ENCODE measurements at regions not wholly inside any gene's neighbourhood (a gene's known extent, or its start where the extent isn't known, plus 50 kb on each side); places are given as distances from the start of the nearest gene placed in this dataset.
"Not testable (repeated sequence)": the region's sequence is repeated elsewhere in the genome, so short reads cannot be mapped to it uniquely, and the experiment has no call there.

- DNase-seq (ENCODE audit: low read depth in 3 of 3) = no peak
Measured at GRCh38 chr13:109330123-109330522, 456.3 kb downstream of the IRS2 start.

- DNase-seq (ENCODE audit: low read depth in 3 of 3) = no peak
Measured at GRCh38 chr13:109329175-109329574, 457.2 kb downstream of the IRS2 start.

GRCh38 chr13:109326601-109327000 lies 459.8 kb downstream of the IRS2 start:
- DNase-seq (ENCODE audit: low read depth in 3 of 3) = no peak

- DNase-seq (ENCODE audit: low read depth in 3 of 3) = no peak
Measured at GRCh38 chr13:109323338-109323737, 463.0 kb downstream of the IRS2 start.

GRCh38 chr13:109318945-109319590 lies 467.3 kb downstream of the IRS2 start:
- DNase-seq (ENCODE audit: low read depth in 3 of 3) = no peak

GRCh38 chr13:109315481-109315880 lies 470.9 kb downstream of the IRS2 start:
- DNase-seq (ENCODE audit: low read depth in 3 of 3) = no peak

- no peak for DNase-seq (ENCODE audit: low read depth in 3 of 3)
Measured at GRCh38 chr13:109314101-109314500, 472.3 kb downstream of the IRS2 start.

GRCh38 chr13:109312399-109312798 lies 474.0 kb downstream of the IRS2 start:
- DNase-seq (ENCODE audit: low read depth in 3 of 3) = no peak

- DNase-seq (ENCODE audit: low read depth in 3 of 3) = not testable (repeated sequence)
Measured at GRCh38 chr13:109311431-109311976, 474.9 kb downstream of the IRS2 start.

- no peak for DNase-seq (ENCODE audit: low read depth in 3 of 3)
Measured at GRCh38 chr13:109309625-109310363, 476.6 kb downstream of the IRS2 start.

GRCh38 chr13:109307027-109307426 lies 479.4 kb downstream of the IRS2 start:
- DNase-seq (ENCODE audit: low read depth in 3 of 3) = no peak

- no peak for DNase-seq (ENCODE audit: low read depth in 3 of 3)
Measured at GRCh38 chr13:109301726-109302125, 484.7 kb downstream of the IRS2 start.

- no peak for DNase-seq (ENCODE audit: low read depth in 3 of 3)
Measured at GRCh38 chr13:109301276-109301675, 485.1 kb downstream of the IRS2 start.

- no peak for DNase-seq (ENCODE audit: low read depth in 3 of 3)
Measured at GRCh38 chr13:109297628-109298027, 488.8 kb downstream of the IRS2 start.

GRCh38 chr13:109293166-109293565 lies 493.2 kb downstream of the IRS2 start:
- no peak for DNase-seq (ENCODE audit: low read depth in 3 of 3)

- DNase-seq (ENCODE audit: low read depth in 3 of 3) = no peak
Measured at GRCh38 chr13:109288151-109288709, 498.2 kb downstream of the IRS2 start.

GRCh38 chr13:109287553-109287952 lies 498.8 kb downstream of the IRS2 start:
- no peak for DNase-seq (ENCODE audit: low read depth in 3 of 3)

- no peak for DNase-seq (ENCODE audit: low read depth in 3 of 3)
Measured at GRCh38 chr13:109285586-109285985, 500.8 kb downstream of the IRS2 start.

- DNase-seq (ENCODE audit: low read depth in 3 of 3) = no peak
Measured at GRCh38 chr13:109281903-109282635, 504.3 kb downstream of the IRS2 start.

- DNase-seq (ENCODE audit: low read depth in 3 of 3) = no peak
Measured at GRCh38 chr13:109281017-109281902, 505.1 kb downstream of the IRS2 start.

- no peak for DNase-seq (ENCODE audit: low read depth in 3 of 3)
Measured at GRCh38 chr13:109276261-109276660, 510.1 kb downstream of the IRS2 start.

Measured in stimulated activated CD4-positive, alpha-beta T cell treated with anti-CD3 and anti-CD28 coated beads, TNF-alpha, amount 100 ng/mL, for 24 hours (primary cell).